Activated CD4-positive, CD25-positive, alpha-beta regulatory T cell treated with anti-CD3 and anti-CD28 coated beads, Interleukin-2, amount 50 U/mL, for 24 hours (primary cell): ENCODE measurements at regions not wholly inside any gene's neighbourhood (a gene's known extent, or its start where the extent isn't known, plus 50 kb on each side); places are given as distances from the start of the nearest gene placed in this dataset.

Source experiments
- ATAC-seq, 2 donors: fragments of 150-1000 bp; cut with Tn5 transposase; one replicate each; pipeline ENCODE4 v1.10.0; 2021; ENCODE audit warnings: mild to moderate bottlenecking in 1 of 2, moderate library complexity in 1 of 2

DNA sequence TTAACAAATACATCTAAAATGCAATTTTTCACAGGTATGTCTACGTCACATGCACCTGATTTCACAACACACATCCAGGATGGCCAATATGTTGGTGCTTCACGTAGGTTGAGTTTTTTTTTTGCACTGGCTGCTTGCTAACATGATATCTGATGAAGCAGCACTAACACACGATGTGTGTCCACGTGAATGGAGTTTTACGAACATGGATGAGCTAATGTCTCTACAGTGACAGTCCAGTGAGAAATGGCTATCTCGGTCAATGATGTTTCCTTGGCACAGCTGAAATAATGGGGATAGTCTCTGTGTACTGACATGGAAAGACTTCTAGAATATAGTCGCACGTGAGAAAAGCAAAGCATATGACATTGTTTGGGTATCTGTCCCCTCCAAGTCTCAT, 563.9 kb upstream of the ADARB2 start:
- ATAC-seq = no peak

DNA sequence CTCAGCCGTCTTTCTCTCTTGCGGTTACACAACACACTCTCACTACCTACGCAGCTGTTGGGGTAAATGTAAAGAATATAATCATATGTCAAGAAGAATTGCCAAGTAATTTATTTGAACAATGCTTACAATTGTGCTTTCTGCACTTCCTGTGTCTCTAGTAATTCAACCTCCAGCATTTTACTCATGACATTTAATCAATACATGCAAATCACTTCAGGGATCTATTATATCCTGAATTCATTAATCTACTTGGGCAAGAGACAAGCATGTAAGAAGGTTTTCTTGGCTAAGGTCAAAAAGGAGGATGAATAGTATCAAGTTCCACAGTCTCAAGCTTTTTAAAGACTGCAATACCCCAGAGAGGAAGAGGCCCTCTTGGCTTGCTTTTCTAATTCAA, 562.9 kb upstream of the ADARB2 start:
- no peak for ATAC-seq

DNA sequence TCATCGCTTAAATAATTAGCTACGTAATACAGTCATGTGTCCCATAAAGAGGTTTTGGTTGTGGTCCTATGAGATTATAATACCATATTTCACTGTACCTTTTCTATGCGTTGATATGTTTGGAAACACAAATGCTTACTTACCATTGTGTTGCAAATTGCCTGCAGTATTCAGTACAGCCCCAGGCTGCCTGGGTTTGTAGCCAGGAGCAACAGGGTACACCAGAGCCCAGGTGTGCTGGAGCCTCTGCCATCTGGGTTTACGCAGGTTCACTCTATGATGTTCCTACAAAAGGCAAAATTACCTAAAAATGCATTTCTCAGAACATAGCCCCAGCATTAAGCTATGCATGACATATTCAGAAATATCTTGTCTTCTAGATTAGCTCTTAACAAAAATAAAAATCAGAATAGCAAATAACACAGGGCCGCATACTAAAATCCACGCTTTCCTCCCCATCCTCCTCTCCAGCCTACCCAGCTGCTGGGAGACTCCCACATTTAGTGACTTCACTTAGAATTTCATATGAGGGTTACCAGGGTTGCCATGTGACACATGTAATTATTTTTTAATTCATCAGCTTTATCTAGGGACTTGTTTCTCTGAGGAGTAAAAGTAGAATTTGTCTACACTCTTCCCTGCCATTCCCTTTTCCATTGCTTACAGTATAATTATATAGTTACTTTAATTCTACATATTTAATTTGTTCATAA, 559.0 kb upstream of the ADARB2 start:
- no peak for ATAC-seq

DNA sequence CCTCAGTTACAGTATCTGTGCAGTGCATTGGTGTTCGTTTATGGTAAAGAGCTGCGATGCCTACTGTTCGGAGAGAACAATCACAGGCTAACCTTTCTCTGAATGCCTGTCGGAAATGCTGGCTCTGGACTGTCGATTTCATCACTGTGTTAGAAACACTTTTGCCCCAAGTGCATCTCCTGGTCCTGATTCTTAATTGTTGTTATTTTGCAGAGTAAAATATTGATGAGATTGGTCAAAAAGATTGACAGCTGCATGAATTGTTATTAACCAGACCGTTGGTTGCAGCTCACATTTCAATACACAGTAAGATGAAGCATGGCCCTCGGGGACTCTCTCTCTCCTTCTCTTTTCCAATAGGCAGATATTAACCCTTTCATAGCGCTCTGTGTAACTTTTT, 557.4 kb upstream of the ADARB2 start:
- ATAC-seq = no peak

DNA sequence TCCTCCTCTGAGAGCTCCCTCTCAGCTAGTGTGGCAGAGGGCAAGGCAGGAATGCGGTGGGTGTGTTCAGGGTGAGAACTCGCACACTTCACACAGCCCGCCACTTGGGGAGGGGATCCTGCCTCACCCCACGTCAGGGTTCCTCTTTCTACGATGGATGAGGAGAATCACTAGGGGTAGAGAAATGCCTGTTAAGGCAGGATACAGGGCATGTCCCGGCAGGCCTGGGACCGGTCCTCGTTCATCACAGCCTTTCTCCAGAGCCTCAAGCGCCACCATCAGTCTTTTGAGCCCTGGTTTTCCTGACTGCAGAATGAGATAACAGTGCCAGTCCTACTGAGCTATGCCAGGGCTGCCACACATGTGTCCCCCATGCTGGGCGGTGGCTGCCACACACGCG, 546.7 kb upstream of the ADARB2 start:
- ATAC-seq = no peak

DNA sequence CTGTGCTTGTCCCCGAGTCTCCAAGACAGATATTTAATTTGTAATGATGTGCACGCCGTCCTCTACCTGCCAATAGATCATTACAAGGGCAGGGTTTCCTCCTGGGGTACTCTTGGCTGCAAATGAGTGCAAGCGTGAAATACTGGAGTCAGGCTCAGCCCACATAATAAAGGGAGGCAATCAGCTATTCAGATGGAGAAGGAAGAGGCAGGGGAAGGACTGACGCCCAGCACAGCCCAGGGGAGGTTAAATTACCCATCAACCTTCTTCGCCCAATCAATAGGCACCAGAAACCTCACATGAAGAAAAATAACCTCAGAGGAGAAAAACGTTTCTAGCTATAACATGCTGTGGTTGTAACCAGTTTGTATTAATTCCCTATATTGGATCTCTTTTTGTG, 544.9 kb upstream of the ADARB2 start:
- no peak for ATAC-seq

DNA sequence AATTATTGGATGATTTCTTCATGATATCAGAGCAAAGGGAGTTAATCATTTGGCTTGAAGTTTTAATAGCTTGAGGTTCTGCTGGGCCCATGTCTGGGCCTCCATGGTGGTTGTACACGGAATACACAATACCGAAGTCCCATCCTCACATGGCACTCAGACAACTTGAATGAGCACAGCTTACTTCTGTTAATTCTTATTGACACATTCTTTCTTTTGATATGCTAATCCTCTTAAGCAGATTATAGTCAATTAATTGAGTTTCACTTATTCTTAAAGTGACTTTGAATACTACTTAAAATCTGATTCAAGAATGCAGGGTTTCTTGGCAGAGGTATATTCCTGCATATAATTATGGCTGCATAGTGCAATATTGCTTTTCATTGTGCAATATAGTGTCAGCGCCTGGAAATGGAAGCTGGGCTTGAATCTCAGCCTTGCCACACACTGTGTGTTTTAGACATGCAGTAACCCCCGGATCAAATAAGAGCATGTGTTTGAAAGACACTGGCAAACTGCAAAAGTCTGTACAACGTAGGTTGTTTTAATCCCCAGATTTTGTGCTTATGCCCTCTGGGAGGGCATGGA, 543.5 kb upstream of the ADARB2 start:
- ATAC-seq = no peak

DNA sequence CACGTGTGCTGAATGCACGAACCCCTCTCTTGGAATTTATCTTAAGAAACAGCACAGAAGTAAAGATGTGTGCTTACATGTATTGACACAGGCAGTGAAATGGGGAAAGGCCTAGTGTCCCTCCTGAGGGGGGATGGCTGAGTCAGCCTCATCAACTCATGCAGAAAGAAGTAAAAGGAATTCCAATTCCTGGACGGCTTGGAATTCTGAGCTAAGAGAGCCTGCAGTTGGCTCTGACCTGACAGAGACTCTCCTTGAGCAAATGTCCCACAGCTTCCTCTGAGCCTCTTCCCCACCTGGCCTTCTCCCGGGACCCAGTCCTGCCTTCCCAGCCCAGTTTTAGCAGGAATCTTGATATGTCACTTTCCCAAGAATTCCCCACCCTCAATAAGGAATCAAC, 542.4 kb upstream of the ADARB2 start:
- no peak for ATAC-seq

DNA sequence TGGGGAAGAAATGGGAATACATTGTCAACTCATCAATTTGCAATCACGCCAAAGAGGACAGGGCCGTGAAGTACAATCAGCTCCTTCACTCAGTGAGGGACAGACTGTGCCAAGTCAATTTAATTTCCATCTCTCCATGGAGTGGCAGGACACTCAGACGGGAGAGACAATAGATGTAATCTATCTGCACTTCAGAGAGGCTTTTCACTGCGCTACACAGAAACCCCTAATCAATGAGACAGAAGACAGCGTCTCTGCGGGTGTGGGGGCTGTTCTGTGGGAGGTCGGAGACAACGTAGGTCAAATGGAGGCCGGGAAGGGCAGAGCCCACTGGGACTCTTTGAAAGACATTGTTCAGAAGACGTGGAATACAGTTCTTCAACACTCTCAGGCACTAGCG, 541.0 kb upstream of the ADARB2 start:
- no peak for ATAC-seq

DNA sequence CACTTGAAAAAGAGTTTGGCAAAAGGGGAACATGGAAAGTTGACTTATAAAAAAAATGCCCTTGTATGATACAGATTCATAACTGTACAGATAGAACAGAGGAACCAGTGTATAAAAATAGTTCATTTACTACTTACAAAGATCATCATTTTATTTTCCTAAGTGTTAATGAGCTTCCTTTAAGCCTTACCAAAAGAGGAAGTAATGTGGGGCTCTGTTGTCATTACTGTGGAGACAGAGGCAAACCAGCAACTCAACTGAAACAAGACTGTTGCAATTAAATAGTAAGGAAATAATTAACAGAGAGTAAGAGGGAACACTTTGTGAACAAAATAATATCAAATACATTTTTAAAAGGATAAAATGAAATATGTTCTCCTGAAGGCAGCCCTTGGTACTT, 526.2 kb upstream of the ADARB2 start:
- no peak for ATAC-seq

DNA sequence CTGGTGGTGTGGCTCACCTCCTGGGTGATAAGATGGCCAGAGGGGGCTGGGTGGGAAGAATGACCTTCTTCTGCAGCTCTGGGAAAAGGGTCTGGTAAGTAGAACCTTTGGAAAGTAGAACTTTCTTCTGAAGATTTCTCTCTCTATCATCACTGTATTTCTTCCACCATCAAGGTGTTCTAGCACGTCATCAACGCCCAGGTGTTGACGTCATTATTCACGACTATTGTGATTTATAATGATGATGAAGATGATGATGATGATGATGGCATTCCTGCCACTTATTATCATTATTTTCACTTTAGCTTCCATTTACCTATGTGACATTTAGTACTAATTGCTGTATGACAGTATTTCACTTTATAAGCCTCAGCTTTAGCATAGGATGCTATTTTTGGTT, 525.6 kb upstream of the ADARB2 start:
- no peak for ATAC-seq

DNA sequence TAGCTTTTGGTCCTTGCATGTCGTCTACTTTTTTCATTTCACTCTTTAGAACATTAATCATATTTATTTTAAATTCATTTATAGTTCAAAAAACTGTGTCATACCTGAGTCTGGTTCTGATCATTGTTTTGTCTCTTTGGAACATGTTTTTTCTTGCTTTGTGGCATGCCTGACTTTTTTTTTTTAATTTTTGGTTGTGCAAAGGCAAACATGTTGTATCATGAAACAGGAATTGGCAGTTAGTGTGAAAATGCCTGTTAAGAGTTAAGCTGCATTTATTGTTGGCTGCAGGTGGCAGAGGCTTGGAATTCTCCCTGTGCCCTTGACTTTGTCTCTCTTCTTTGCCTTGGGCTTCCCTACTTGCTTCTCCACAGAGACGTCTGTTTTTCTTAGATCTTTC, 525.0 kb upstream of the ADARB2 start:
- no peak for ATAC-seq

DNA sequence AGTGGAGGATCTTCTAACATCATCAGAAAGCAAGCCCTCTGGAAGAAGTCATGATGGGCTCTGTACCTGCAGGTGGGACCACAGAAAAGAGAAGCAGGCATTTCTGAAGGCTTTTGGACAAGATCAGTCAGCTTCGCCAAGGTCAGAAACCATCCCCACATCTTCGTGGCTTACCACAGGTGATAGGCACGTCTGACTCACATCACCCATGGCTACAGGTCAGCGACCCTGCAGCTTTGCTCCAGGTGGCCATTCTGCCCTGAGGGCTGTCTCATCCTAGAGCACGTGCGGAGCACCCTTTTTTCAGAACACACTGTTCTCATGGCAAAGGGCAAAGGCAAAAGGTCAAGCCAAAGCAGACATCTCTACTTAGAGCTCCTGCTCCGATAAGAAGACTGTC, 518.9 kb upstream of the ADARB2 start:
- ATAC-seq = no peak

DNA sequence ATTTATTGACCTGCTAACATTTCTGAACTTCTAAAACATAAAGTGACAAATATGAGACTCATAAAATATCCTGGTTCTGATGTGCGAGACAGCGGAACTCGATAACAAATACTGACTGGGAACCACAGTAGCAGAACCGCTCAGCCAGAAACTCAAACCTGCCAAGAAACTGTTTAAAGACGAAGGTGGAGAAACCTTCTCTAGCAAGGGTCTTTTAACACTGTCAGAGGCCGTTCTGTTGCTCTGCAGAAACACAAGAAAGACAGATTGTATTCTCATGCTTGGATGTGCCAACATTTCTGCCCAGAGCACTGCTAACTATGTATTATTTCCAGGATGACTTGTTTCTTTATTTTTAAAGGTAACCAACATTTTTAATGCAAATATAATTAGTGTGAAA, 514.8 kb upstream of the ADARB2 start:
- ATAC-seq = no peak

DNA sequence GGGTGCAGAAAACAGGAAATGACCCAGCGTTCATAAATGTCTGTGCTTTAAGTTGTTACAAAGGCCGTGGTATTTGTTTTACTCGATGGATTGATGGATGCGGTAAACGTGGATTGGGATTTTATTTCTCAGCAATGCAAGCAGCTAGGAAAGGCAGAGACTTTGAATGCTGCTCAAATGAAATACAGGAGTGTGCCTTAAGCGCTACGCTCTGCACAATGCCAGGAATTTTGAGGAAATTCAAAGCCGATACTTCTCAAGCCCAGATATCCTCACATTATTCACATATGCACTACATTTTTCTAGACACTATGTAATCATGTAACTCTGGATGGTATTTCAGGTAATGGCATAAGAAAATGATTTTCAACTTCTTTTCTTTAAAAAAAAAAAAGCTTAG, 514.3 kb upstream of the ADARB2 start:
- no peak for ATAC-seq

DNA sequence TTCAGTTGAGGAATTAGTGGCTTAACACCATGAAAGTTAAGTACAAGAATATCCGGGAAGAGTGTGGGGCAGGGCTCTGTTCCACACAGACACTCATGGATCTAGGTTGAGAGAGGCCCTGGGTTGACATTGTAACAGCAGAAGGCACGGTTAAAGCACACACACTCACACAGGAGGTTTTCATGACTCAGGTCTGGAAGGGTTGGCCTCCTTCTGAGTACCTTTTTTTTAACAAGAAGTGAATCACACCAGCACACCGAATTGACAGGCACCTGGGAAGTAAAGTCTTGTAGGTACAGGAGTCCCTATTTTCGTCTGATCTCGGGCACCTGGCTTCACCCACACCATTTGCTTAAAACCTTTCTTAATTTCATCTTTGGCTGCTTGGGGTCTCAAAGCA, 509.4 kb upstream of the ADARB2 start:
- no peak for ATAC-seq

DNA sequence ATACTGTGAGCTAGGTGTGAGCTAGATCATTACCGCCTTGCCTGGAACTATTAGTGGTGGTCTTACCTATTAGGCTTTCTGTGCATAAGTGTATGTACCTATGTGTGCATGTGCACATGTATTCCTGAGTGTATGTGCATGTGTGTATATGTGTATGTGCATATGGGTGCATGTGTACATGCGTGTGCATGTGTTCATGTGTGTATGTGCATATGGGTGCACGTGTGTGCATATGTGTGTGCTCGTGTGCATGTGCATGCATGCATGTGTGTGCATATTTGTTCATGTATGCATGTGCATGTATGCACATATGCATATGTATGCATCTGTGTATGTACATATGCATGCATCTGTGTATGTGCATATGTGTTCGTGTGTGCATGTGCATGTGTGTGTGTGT, 508.3 kb upstream of the ADARB2 start:
- no peak for ATAC-seq

DNA sequence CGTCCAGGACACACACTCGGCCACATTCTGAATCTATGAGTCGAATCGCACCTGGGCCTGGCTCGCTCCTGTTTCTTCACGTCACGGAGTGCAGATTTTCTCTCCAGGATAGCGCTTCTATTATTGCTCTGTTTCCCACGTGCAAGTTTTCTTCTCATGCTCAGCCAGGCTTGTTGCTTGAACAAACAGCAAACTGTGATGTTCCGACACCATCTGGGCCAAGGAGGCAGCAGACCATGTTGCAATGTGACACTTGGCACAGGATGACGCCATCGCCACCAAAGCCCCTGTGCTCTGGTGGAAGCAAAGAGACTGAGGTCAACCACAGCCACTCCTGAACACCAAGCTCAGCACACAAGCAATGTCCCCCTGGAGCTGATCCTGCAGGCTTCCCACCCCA, 507.1 kb upstream of the ADARB2 start:
- ATAC-seq = no peak

DNA sequence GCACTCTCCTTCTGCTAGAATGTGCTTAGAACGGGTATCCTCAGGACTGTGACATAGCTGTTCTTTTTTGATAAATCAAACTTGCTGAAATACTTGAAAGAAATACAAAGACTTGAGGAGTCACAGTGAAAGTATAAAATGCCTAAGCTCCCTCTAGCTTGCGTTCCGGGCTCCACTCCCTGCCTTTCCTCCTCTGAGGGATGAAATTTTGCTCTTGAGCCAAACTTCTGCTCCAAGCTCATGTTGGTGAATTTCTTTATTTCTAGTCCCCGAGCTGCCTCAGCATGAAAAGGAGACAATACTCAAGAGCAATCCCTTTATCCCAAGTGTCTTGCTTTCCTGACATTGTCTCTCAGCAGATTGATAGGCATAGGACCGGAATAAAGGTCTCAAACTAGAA, 499.6 kb upstream of the ADARB2 start:
- ATAC-seq = no peak

DNA sequence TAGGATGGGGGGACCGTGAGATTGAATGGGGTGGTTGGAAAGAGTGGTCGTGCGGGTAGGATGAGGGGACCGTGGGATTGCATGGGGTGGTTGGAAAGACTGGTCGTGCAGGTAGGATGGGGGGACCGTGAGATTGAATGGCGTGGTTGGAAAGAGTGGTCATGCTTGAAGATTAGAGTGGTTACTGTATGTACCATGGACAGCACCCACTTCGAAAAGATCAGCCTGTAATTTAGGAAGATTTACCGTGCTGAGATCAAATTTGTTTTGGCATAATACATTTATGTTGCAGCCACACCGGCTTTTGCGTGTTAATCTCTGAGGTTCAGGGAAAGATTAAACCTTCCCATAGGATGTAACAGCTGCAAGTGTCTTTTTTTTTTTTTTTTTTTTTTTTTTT, 495.2 kb upstream of the ADARB2 start:
- ATAC-seq = no peak

DNA sequence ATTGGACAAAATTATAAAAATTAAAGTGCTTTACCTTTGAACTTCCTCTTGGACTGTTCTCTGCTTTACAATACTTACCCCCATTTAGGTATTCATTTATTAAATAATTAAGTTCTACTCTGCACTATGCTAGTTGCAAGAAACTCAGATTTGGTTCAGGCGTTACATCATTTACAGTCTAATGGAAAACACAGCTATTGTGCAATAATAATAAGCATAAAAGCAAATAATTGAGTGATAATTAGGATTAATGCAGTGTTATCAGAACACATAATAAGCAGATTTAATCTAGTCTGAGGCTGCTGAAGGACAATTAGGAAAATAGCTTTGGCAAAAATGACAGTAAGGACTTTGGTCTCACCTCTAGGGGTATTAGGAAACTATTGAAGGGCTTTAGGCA, 493.2 kb upstream of the ADARB2 start:
- no peak for ATAC-seq

DNA sequence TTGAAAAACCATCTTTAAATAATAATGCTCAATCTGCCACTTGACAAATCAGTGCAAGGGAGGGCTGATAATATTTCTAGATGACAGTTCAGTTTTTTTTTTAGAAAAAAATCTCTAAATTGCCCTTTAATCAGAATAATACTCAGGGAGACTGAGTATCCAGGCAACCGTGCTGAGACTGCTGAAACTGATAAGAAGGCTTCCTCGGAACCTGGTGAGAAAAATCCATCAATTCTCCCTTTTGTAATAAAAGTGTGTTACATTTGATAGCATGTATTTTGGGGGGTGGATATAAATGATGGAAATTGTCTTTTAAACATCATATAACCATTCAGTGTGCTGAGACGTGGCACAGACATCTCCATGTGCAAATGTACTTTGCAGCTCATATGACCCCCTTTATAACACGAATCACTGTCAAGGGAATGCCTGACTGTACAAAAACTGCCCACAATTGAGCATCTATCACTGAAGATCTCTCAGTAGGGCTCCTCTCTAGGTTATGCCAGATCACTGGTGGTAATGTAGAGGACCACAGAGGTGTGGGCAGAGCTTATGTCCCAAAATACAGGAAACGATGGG, 491.1 kb upstream of the ADARB2 start:
- no peak for ATAC-seq

DNA sequence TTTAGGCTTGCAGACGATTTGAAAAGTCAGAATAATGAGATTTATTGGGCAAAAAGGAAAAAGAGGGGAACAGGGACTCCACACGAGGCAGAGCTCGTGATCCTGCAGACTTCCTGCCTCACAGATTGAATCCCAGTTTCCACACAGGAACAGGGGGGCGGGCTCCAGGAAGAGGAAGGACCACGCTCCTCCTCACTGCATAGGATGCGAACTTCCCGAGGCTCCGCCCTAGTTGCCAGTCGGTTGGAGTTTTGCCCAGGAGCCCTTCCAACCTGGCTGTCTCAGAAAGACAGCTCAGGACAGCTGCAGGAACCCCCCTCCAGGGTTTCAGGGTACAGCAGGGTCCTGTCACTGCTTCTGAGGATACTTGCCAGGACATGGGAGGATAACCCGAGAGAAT, 488.3 kb upstream of the ADARB2 start:
- ATAC-seq = no peak

DNA sequence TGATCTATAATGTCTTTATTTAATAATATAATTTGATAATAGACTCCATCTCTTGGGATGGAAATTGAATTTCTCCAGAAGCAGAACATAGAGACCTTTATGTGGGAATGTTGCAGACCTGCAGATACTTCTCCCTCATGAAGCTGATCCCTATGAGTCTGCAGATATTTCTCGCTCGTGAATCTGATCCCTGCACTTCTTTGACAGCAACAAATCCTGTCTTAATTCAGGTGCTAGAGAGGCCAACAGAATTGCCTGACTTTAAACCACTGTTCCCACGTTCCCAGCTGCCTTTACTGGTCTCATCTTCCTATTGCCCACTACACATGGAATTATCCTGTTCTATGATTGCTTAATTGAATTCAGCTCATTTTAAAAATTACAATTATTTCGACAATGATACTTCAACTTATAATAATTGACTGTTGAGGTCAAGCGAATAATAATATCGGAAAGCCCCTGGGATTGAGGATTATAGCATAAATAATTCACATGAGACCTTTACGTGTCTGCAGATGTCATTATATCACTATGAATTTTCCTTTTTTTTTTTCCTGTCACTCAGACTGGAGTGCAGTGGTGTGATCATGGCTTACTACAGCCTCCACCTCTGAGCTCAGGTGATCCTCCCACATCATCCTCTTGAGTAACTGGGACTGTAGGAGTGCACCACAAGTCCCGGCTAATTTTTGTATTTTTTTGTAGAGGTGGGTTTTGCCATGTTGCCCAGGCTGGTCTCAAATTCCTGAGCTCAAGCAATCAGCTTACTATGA, 486.4 kb upstream of the ADARB2 start:
- no peak for ATAC-seq
